PC-3 (cell line): ENCODE measurements at regions not wholly inside any gene's neighbourhood (a gene's known extent, or its start where the extent isn't known, plus 50 kb on each side); places are given as distances from the start of the nearest gene placed in this dataset. TPM values are rescaled to one million over a fixed set of nuclear protein-coding genes. Genes with fewer than 3 reads are reported as not detected.

Experiments used
- ATAC-seq: fragments of 200-7000 bp; cut with Tn5 transposase; 2 replicates; pipeline ENCODE4 v1.9.1; 2020; ENCODE audit warnings: mild to moderate bottlenecking, moderate library complexity
- BruUV-seq: library from RNA; stranded (reverse); fragments of 400-500 nt; replicated peaks from 2 replicates; lab custom pipeline; 2021; lab: Mats Ljungman, UMichigan
- CTCF ChIA-PET: fragments of 300-600 bp; sonication (Branson Sonifier 250); formaldehyde crosslinking; loops from one replicate; lab custom pipeline; 2022; ENCODE audit warnings: antibody characterized with exemption; lab: Charles Lee
- POLR2A ChIA-PET: fragments of 300-600 bp; sonication (Branson Sonifier 250); formaldehyde crosslinking; loops from one replicate; lab custom pipeline; 2022; ENCODE audit warnings: antibody characterized with exemption; ENCODE audit not compliant: unreplicated experiment; lab: Charles Lee
- DNase-seq: peaks from one replicate; pipeline ENCODE4 v3.0.0-alpha.2; 2015
- H2AFZ ChIP-seq: fragments of 300-600 bp; sonication (generic); 2 replicates; pipeline ENCODE4 v1.6.0; 2016; ENCODE audit warnings: antibody characterized with exemption, low read length
- H3F3A ChIP-seq: fragments of 300-600 bp; sonication (generic); one replicate; pipeline ENCODE4 v1.6.0; 2017; ENCODE audit warnings: antibody characterized with exemption, low read length, control low read depth, mild to moderate bottlenecking; ENCODE audit not compliant: unreplicated experiment
- H3K27ac ChIP-seq: fragments of 300-600 bp; sonication (generic); 2 replicates; pipeline ENCODE4 v1.5.1; 2016; ENCODE audit warnings: mild to moderate bottlenecking, low read length
- H3K27me3 ChIP-seq: fragments of 300-600 bp; sonication (generic); 2 replicates; pipeline ENCODE4 v1.6.1; 2016; ENCODE audit warnings: low read length, mixed read lengths
- H3K36me3 ChIP-seq: fragments of 300-600 bp; sonication (generic); 2 replicates; pipeline ENCODE4 v1.6.1; 2016; ENCODE audit warnings: low read depth, mixed run types, low read length, mixed read lengths
- H3K4me1 ChIP-seq: fragments of 300-600 bp; sonication (generic); 2 replicates; pipeline ENCODE4 v1.5.1; 2016; ENCODE audit warnings: low read length; ENCODE audit not compliant: insufficient read depth
- H3K4me2 ChIP-seq: fragments of 300-600 bp; sonication (generic); 2 replicates; pipeline ENCODE4 v1.6.0; 2016; ENCODE audit warnings: low read length
- H3K4me3 ChIP-seq: fragments of 300-600 bp; sonication (generic); 2 replicates; pipeline ENCODE4 v1.5.1; 2016; ENCODE audit warnings: mild to moderate bottlenecking, low read length, mixed read lengths
- H3K79me2 ChIP-seq: fragments of 300-600 bp; sonication (generic); 2 replicates; pipeline ENCODE4 v1.6.1; 2017; ENCODE audit warnings: low read length, mixed read lengths
- H3K9ac ChIP-seq: fragments of 300-600 bp; sonication (generic); 2 replicates; pipeline ENCODE4 v1.6.0; 2016; ENCODE audit warnings: mild to moderate bottlenecking, low read length
- H3K9me2 ChIP-seq: fragments of 300-600 bp; sonication (generic); replicated peaks from 2 replicates; pipeline ENCODE4 v1.6.1; 2016; ENCODE audit warnings: mixed run types, low read length, mixed read lengths
- H3K9me3 ChIP-seq: fragments of 300-600 bp; sonication (generic); 2 replicates; pipeline ENCODE4 v1.6.1; 2016; ENCODE audit warnings: low read length, mixed read lengths
- H4K20me1 ChIP-seq: fragments of 300-600 bp; sonication (generic); 2 replicates; pipeline ENCODE4 v1.6.1; 2016; ENCODE audit warnings: low read length, mixed read lengths
- EZH2 ChIP-seq: fragments of 300-600 bp; sonication (generic); IDR thresholded peaks from one replicate; pipeline ENCODE4 v1.6.1; 2017; ENCODE audit warnings: antibody characterized with exemption, mild to moderate bottlenecking, low read length; ENCODE audit not compliant: unreplicated experiment
- EZH2phosphoT487 ChIP-seq: fragments of 300-600 bp; sonication (generic); IDR thresholded peaks from 2 replicates; pipeline ENCODE4 v1.6.1; 2018; ENCODE audit warnings: mild to moderate bottlenecking, antibody characterized with exemption, low read length, borderline replicate concordance
- intact Hi-C: fragments of 100-400 bp; cut with micrococcal nuclease; formaldehyde crosslinking; loops from 2 replicates; pipeline ENCODE4 v1.9.0; 2023
- microRNA-seq: library from miRNA; unstranded; fragments of <30 nt; microRNA quantifications from one replicate; pipeline ENCODE4 v1.1.0, GENCODE V29; 2020; ENCODE audit not compliant: unreplicated experiment
- TF ChIP-seq, protein P1 (sequence below): fragments of 300-600 bp; sonication (generic); conservative IDR thresholded peaks from 2 replicates; pipeline ENCODE4 v1.5.1; 2017; ENCODE audit warnings: antibody characterized with exemption, low read depth, mild to moderate bottlenecking, low read length

DNA sequence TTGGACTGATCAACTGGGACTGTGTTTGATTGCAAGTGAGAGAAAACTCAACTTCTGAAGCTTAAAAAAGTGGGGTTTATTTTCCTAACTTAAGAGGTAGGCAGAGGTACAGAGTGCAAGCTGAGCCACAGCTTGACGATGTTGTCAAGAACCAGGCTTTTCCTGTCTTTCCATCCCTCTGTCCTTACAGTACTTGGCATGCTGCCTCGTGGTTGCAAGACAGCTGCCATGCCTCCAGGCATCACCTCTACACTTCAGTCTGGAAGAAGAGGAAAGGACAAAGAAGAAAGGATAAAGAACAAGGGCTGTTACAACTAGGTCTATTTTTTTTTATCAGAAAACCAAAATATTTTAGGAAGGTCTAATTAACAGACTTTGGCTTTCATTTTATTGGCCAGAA is 51.8 kb upstream of the GALNT15 start:
- H3K36me3 ChIP-seq, result no peaks in the 10 kb centered on the region
- no peaks in the 10 kb centered on the region for H3K9me2 ChIP-seq
- no peak overlapping the region for H3K27ac ChIP-seq
- CTCF ChIA-PET, result no interaction called here
- no peak overlapping the region for H2AFZ ChIP-seq
- no peak for ATAC-seq
- POLR2A ChIA-PET, result interaction anchor here (0.6 kb wide), 1 partner anchor 788 kb away, joined by 45 read pairs; no protein-coding TSS in a partner anchor
- H4K20me1 ChIP-seq, result no peaks in the 10 kb centered on the region
- H3K4me1 ChIP-seq, result peaks cover 18% of the 10 kb centered on the region
- H3F3A ChIP-seq, result no peaks in the 10 kb centered on the region
- no peak overlapping the region for H3K9ac ChIP-seq
- intact Hi-C loops, result loop anchor here (5.0 kb wide), 1 partner anchor 50 kb away; no protein-coding TSS in a partner anchor
- H3K4me2 ChIP-seq, result no peak overlapping the region
- TF ChIP-seq, protein P1, sequence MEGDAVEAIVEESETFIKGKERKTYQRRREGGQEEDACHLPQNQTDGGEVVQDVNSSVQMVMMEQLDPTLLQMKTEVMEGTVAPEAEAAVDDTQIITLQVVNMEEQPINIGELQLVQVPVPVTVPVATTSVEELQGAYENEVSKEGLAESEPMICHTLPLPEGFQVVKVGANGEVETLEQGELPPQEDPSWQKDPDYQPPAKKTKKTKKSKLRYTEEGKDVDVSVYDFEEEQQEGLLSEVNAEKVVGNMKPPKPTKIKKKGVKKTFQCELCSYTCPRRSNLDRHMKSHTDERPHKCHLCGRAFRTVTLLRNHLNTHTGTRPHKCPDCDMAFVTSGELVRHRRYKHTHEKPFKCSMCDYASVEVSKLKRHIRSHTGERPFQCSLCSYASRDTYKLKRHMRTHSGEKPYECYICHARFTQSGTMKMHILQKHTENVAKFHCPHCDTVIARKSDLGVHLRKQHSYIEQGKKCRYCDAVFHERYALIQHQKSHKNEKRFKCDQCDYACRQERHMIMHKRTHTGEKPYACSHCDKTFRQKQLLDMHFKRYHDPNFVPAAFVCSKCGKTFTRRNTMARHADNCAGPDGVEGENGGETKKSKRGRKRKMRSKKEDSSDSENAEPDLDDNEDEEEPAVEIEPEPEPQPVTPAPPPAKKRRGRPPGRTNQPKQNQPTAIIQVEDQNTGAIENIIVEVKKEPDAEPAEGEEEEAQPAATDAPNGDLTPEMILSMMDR, result no peak
- TF ChIP-seq EZH2phosphoT487 (no peak), EZH2 (no peak)
- H3K27me3 ChIP-seq, result no peaks in the 10 kb centered on the region
- H3K79me2 ChIP-seq, result no peaks in the 10 kb centered on the region
- DNase-seq, result peak; percentile 58
- no TSS peak for BruUV-seq
- H3K4me3 ChIP-seq, result no peak overlapping the region
- no peaks in the 10 kb centered on the region for H3K9me3 ChIP-seq

DNA sequence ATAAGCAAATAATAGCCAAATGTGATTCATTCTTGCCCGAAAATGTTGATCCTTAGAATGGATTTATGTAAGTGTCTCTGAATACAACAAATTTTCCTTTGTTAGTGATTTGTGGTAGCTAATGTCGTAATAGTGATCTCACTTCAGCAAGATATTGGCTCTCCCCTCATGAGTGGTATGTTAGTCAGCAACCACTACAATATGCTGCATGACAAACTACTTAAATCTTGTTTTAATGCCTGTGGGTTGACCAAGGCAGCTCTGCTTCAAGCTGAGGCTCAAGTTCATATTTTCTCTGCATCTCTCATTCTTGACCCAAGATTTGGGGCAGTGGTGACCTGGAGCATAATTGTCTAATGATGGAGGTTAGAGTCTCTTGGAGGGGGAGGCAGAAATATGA is 49.8 kb upstream of the GALNT15 start:
- Histone ChIP-seq H3F3A (no peaks in the 10 kb centered on the region), H2AFZ (no peak overlapping the region), H3K9ac (peak overlapping the region; percentile 13), H3K27ac (peak overlapping the region; percentile 86), H3K4me3 (no peak overlapping the region), H3K4me2 (peak overlapping the region; percentile 13; the same call in 1 of the 2 replicates), H3K9me2 (no peaks in the 10 kb centered on the region), H4K20me1 (no peaks in the 10 kb centered on the region), H3K36me3 (no peaks in the 10 kb centered on the region), H3K79me2 (no peaks in the 10 kb centered on the region), H3K9me3 (no peaks in the 10 kb centered on the region), H3K4me1 (peaks cover 18% of the 10 kb centered on the region), H3K27me3 (no peaks in the 10 kb centered on the region)
- no TSS peak for BruUV-seq
- CTCF ChIA-PET, result no interaction called here
- POLR2A ChIA-PET, result interaction anchor here (0.6 kb wide), 1 partner anchor 53 kb away, joined by 3 read pairs; no protein-coding TSS in a partner anchor
- DNase-seq (peak; percentile 94), ATAC-seq (peak; percentile 95)
- TF ChIP-seq EZH2phosphoT487, result no peak
- TF ChIP-seq, protein P1, result no peak
- TF ChIP-seq EZH2, result no peak
- intact Hi-C loops, result loop anchor here (5.0 kb wide), 1 partner anchor 52 kb away; no protein-coding TSS in a partner anchor

Small RNAs in the stretch of these regions (microRNA-seq; reads per million reads assigned to microRNA genes)
- gene MIR563, result not detected
